ENCODE measurements at regions not wholly inside any gene's neighbourhood (a gene's known extent, or its start where the extent isn't known, plus 50 kb on each side); places are given as distances from the start of the nearest gene placed in this dataset.

GRCh38 chr1:199396456-199396855 is 631.1 kb upstream of the NR5A2 start:
- no CpG with 5 or more reads among the region's 1 CpG for WGBS
- no peak overlapping the region for H3K27ac ChIP-seq (ENCODE audit: low read depth, low read length)
- H3K4me3 ChIP-seq (ENCODE audit: low read length), result no peak overlapping the region
- H3K4me1 ChIP-seq (ENCODE audit: insufficient read depth, low read length), result no peaks in the 10 kb centered on the region
- H3K9me3 ChIP-seq (ENCODE audit: insufficient read depth, low read depth, low read length), result no peaks in the 10 kb centered on the region
- H3K27me3 ChIP-seq (ENCODE audit: insufficient read depth, low read length), result no peaks in the 10 kb centered on the region
- no peak overlapping the region for H3K9ac ChIP-seq (ENCODE audit: low read depth, low read length)
- no peaks in the 10 kb centered on the region for H3K36me3 ChIP-seq (ENCODE audit: insufficient read depth, low read length)

GRCh38 chr1:199399996-199400724 is 627.4 kb upstream of the NR5A2 start:
- WGBS, result 96% methylated on average over 3 of the region's 3 CpGs
- Histone ChIP-seq H3K4me1 (ENCODE audit: insufficient read depth, low read length) (peaks cover 18% of the 10 kb centered on the region; the same call in 1 of the 2 replicates), H3K9me3 (ENCODE audit: insufficient read depth, low read depth, low read length) (no peaks in the 10 kb centered on the region), H3K27ac (ENCODE audit: low read depth, low read length) (no peak overlapping the region), H3K9ac (ENCODE audit: low read depth, low read length) (no peak overlapping the region), H3K4me3 (ENCODE audit: low read length) (no peak overlapping the region), H3K27me3 (ENCODE audit: insufficient read depth, low read length) (no peaks in the 10 kb centered on the region), H3K36me3 (ENCODE audit: insufficient read depth, low read length) (no peaks in the 10 kb centered on the region)

- H3K36me3 ChIP-seq (ENCODE audit: insufficient read depth, low read length), result no peaks in the 10 kb centered on the region
- 100% methylated on average over 1 of the region's 1 CpG for WGBS
- no peak overlapping the region for H3K4me3 ChIP-seq (ENCODE audit: low read length)
- peaks cover 18% of the 10 kb centered on the region; the same call in 1 of the 2 replicates for H3K4me1 ChIP-seq (ENCODE audit: insufficient read depth, low read length)
- no peak overlapping the region for H3K9ac ChIP-seq (ENCODE audit: low read depth, low read length)
- no peaks in the 10 kb centered on the region for H3K27me3 ChIP-seq (ENCODE audit: insufficient read depth, low read length)
- peak overlapping the region; percentile 49; the same call in 1 of the 2 replicates for H3K27ac ChIP-seq (ENCODE audit: low read depth, low read length)
- no peaks in the 10 kb centered on the region for H3K9me3 ChIP-seq (ENCODE audit: insufficient read depth, low read depth, low read length)
Measured at GRCh38 chr1:199403531-199404116, 623.9 kb upstream of the NR5A2 start.

- Histone ChIP-seq H3K27ac (ENCODE audit: low read depth, low read length) (no peak overlapping the region), H3K9me3 (ENCODE audit: insufficient read depth, low read depth, low read length) (no peaks in the 10 kb centered on the region), H3K9ac (ENCODE audit: low read depth, low read length) (no peak overlapping the region), H3K36me3 (ENCODE audit: insufficient read depth, low read length) (no peaks in the 10 kb centered on the region), H3K27me3 (ENCODE audit: insufficient read depth, low read length) (no peaks in the 10 kb centered on the region), H3K4me3 (ENCODE audit: low read length) (no peak overlapping the region), H3K4me1 (ENCODE audit: insufficient read depth, low read length) (peaks cover 18% of the 10 kb centered on the region; the same call in 1 of the 2 replicates)
Measured at GRCh38 chr1:199404191-199404590, 623.3 kb upstream of the NR5A2 start.

- no peak overlapping the region for H3K9ac ChIP-seq (ENCODE audit: low read depth, low read length)
- no peaks in the 10 kb centered on the region for H3K27me3 ChIP-seq (ENCODE audit: insufficient read depth, low read length)
- H3K27ac ChIP-seq (ENCODE audit: low read depth, low read length), result no peak overlapping the region
- no peaks in the 10 kb centered on the region for H3K9me3 ChIP-seq (ENCODE audit: insufficient read depth, low read depth, low read length)
- no peak overlapping the region for H3K4me3 ChIP-seq (ENCODE audit: low read length)
- no peaks in the 10 kb centered on the region for H3K36me3 ChIP-seq (ENCODE audit: insufficient read depth, low read length)
- peaks cover 18% of the 10 kb centered on the region; the same call in 1 of the 2 replicates for H3K4me1 ChIP-seq (ENCODE audit: insufficient read depth, low read length)
Measured at GRCh38 chr1:199404976-199405375, 622.5 kb upstream of the NR5A2 start.

- no peak overlapping the region for H3K9ac ChIP-seq (ENCODE audit: low read depth, low read length)
- peaks cover 18% of the 10 kb centered on the region; the same call in 1 of the 2 replicates for H3K4me1 ChIP-seq (ENCODE audit: insufficient read depth, low read length)
- H3K27me3 ChIP-seq (ENCODE audit: insufficient read depth, low read length), result no peaks in the 10 kb centered on the region
- H3K27ac ChIP-seq (ENCODE audit: low read depth, low read length), result no peak overlapping the region
- H3K36me3 ChIP-seq (ENCODE audit: insufficient read depth, low read length), result no peaks in the 10 kb centered on the region
- 100% methylated on average over 2 of the region's 3 CpGs for WGBS
- no peak overlapping the region for H3K4me3 ChIP-seq (ENCODE audit: low read length)
- no peaks in the 10 kb centered on the region for H3K9me3 ChIP-seq (ENCODE audit: insufficient read depth, low read depth, low read length)
Measured at GRCh38 chr1:199405634-199406196, 621.8 kb upstream of the NR5A2 start.

GRCh38 chr1:199410462-199410861 is 617.0 kb upstream of the NR5A2 start:
- 92% methylated on average over 3 of the region's 3 CpGs for WGBS
- Histone ChIP-seq H3K27me3 (ENCODE audit: insufficient read depth, low read length) (no peaks in the 10 kb centered on the region), H3K27ac (ENCODE audit: low read depth, low read length) (no peak overlapping the region), H3K9me3 (ENCODE audit: insufficient read depth, low read depth, low read length) (no peaks in the 10 kb centered on the region), H3K36me3 (ENCODE audit: insufficient read depth, low read length) (no peaks in the 10 kb centered on the region), H3K4me1 (ENCODE audit: insufficient read depth, low read length) (no peaks in the 10 kb centered on the region), H3K4me3 (ENCODE audit: low read length) (no peak overlapping the region), H3K9ac (ENCODE audit: low read depth, low read length) (no peak overlapping the region)

GRCh38 chr1:199411506-199411905 is 616.0 kb upstream of the NR5A2 start:
- H3K27ac ChIP-seq (ENCODE audit: low read depth, low read length), result no peak overlapping the region
- no peak overlapping the region for H3K4me3 ChIP-seq (ENCODE audit: low read length)
- no peaks in the 10 kb centered on the region for H3K36me3 ChIP-seq (ENCODE audit: insufficient read depth, low read length)
- no peaks in the 10 kb centered on the region for H3K4me1 ChIP-seq (ENCODE audit: insufficient read depth, low read length)
- H3K27me3 ChIP-seq (ENCODE audit: insufficient read depth, low read length), result no peaks in the 10 kb centered on the region
- H3K9ac ChIP-seq (ENCODE audit: low read depth, low read length), result no peak overlapping the region
- no peaks in the 10 kb centered on the region for H3K9me3 ChIP-seq (ENCODE audit: insufficient read depth, low read depth, low read length)

- Histone ChIP-seq H3K27me3 (ENCODE audit: insufficient read depth, low read length) (no peaks in the 10 kb centered on the region), H3K4me3 (ENCODE audit: low read length) (no peak overlapping the region), H3K36me3 (ENCODE audit: insufficient read depth, low read length) (no peaks in the 10 kb centered on the region), H3K4me1 (ENCODE audit: insufficient read depth, low read length) (no peaks in the 10 kb centered on the region), H3K9me3 (ENCODE audit: insufficient read depth, low read depth, low read length) (no peaks in the 10 kb centered on the region), H3K9ac (ENCODE audit: low read depth, low read length) (no peak overlapping the region), H3K27ac (ENCODE audit: low read depth, low read length) (no peak overlapping the region)
- WGBS, result 91% methylated on average over 1 of the region's 1 CpG
Measured at GRCh38 chr1:199422206-199422605, 605.3 kb upstream of the NR5A2 start.

GRCh38 chr1:199447906-199448305 is 579.6 kb upstream of the NR5A2 start:
- 90% methylated on average over 4 of the region's 4 CpGs for WGBS
- no peak overlapping the region for H3K27ac ChIP-seq (ENCODE audit: low read depth, low read length)
- H3K4me3 ChIP-seq (ENCODE audit: low read length), result no peak overlapping the region
- H3K9ac ChIP-seq (ENCODE audit: low read depth, low read length), result no peak overlapping the region
- no peaks in the 10 kb centered on the region for H3K9me3 ChIP-seq (ENCODE audit: insufficient read depth, low read depth, low read length)
- no peaks in the 10 kb centered on the region for H3K36me3 ChIP-seq (ENCODE audit: insufficient read depth, low read length)
- no peaks in the 10 kb centered on the region for H3K4me1 ChIP-seq (ENCODE audit: insufficient read depth, low read length)
- H3K27me3 ChIP-seq (ENCODE audit: insufficient read depth, low read length), result no peaks in the 10 kb centered on the region

GRCh38 chr1:199448646-199449045 is 578.9 kb upstream of the NR5A2 start:
- Histone ChIP-seq H3K9me3 (ENCODE audit: insufficient read depth, low read depth, low read length) (no peaks in the 10 kb centered on the region), H3K27ac (ENCODE audit: low read depth, low read length) (no peak overlapping the region)
- WGBS, result 81% methylated on average over 3 of the region's 3 CpGs

More at GRCh38 chr1:199448646-199449045, 578.9 kb upstream of the NR5A2 start:
- Histone ChIP-seq H3K36me3 (ENCODE audit: insufficient read depth, low read length) (no peaks in the 10 kb centered on the region), H3K4me1 (ENCODE audit: insufficient read depth, low read length) (no peaks in the 10 kb centered on the region), H3K4me3 (ENCODE audit: low read length) (no peak overlapping the region), H3K9ac (ENCODE audit: low read depth, low read length) (no peak overlapping the region), H3K27me3 (ENCODE audit: insufficient read depth, low read length) (no peaks in the 10 kb centered on the region)

Data from HUES64 (cell line).